ENCODE measurements at regions not wholly inside any gene's neighbourhood (a gene's known extent, or its start where the extent isn't known, plus 50 kb on each side); places are given as distances from the start of the nearest gene placed in this dataset.

DNA sequence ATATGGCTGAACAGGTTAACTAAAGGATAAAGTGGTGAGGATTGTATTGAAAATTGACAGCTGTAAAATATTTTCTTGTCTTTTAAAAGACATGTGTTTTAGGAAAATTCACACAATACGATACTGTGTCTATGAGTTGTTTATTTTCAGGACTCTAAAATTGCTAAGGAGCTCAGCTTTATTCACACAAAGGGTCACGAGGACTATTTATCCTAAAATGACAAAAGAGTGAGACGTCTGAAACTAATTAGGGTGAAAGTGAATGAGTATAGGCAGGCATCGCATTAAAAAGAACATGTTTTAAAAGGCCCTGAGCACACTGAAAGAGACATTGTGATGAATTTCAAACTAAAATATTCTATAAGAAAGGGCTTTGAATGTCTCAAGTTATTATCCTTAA is 304.7 kb downstream of the SH2D1A start:
- intact Hi-C loops (cut with micrococcal nuclease; ENCODE audit: unreplicated experiment), result no loop called here
- Mint-ChIP-seq H3K4me1 (ENCODE audit: low read depth, unreplicated experiment) (no peaks in the 10 kb centered on the region), H3K27me3 (ENCODE audit: unreplicated experiment) (no peaks in the 10 kb centered on the region), H3K36me3 (ENCODE audit: insufficient read depth, unreplicated experiment) (no peaks in the 10 kb centered on the region), H3K27ac (ENCODE audit: unreplicated experiment) (no peak overlapping the region), H3K9me3 (ENCODE audit: low read depth, unreplicated experiment) (peaks cover 2% of the 10 kb centered on the region), H3K4me3 (ENCODE audit: low read depth, unreplicated experiment) (no peak overlapping the region)
- TF ChIP-seq, protein P1, sequence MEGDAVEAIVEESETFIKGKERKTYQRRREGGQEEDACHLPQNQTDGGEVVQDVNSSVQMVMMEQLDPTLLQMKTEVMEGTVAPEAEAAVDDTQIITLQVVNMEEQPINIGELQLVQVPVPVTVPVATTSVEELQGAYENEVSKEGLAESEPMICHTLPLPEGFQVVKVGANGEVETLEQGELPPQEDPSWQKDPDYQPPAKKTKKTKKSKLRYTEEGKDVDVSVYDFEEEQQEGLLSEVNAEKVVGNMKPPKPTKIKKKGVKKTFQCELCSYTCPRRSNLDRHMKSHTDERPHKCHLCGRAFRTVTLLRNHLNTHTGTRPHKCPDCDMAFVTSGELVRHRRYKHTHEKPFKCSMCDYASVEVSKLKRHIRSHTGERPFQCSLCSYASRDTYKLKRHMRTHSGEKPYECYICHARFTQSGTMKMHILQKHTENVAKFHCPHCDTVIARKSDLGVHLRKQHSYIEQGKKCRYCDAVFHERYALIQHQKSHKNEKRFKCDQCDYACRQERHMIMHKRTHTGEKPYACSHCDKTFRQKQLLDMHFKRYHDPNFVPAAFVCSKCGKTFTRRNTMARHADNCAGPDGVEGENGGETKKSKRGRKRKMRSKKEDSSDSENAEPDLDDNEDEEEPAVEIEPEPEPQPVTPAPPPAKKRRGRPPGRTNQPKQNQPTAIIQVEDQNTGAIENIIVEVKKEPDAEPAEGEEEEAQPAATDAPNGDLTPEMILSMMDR (IDR thresholded peaks at IDR 0.05; ENCODE audit: unreplicated experiment), result no peak
- CTCF ChIA-PET, result no interaction called here
- no peak for DNase-seq
- BruUV-seq (replicated peaks), result no TSS peak

DNA sequence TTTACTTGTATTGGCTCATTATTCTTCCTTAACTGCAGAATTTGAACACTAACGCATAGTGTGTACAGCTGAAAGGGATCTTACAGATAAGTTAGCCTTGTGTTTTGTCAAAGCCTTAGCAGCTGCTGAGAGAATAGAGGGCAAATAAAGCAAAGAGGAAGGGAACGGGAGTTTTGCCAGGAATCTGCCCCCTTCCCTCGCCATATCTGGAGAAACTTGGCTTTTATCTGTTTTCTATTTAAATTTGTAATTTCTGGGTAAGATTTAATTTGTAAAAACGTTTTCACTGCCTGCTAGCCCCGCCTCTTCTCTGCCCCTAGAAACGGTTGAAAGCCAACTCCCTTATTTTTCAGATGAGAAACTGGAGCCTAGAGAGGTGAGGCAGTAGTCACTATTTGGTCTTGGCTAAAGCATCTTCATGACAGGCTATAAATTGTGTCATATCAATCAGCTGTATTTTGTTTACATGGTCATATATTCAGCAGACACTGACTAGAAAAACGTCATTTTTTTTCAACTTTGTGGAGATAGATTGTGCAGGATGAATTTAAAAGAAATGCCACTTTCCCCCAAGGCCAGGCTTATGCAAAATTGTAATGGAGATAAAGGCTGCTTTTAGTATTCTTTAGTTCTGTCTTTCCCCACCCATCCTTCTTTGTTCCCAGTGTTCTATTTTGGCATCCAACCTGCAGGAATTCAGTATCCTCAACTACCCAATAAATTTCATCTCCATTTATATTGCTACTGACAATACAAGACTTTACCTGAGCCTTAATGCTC is 319.4 kb downstream of the SH2D1A start:
- no peak overlapping the region for H3K27ac Mint-ChIP-seq (ENCODE audit: unreplicated experiment)
- BruUV-seq (replicated peaks), result no TSS peak
- intact Hi-C loops (cut with micrococcal nuclease; ENCODE audit: unreplicated experiment), result no loop called here
- TF ChIP-seq, protein P1 (IDR thresholded peaks at IDR 0.05; ENCODE audit: unreplicated experiment), result no peak
- DNase-seq, result no peak
- H3K4me1 Mint-ChIP-seq (ENCODE audit: low read depth, unreplicated experiment), result no peaks in the 10 kb centered on the region
- H3K9me3 Mint-ChIP-seq (ENCODE audit: low read depth, unreplicated experiment), result peaks cover 3% of the 10 kb centered on the region
- H3K4me3 Mint-ChIP-seq (ENCODE audit: low read depth, unreplicated experiment), result no peak overlapping the region
- peaks cover 13% of the 10 kb centered on the region for H3K27me3 Mint-ChIP-seq (ENCODE audit: unreplicated experiment)
- no peaks in the 10 kb centered on the region for H3K36me3 Mint-ChIP-seq (ENCODE audit: insufficient read depth, unreplicated experiment)
- CTCF ChIA-PET, result no interaction called here

GRCh38 chrX:124679199-124679598 is 332.8 kb downstream of the SH2D1A start:
- no peak for DNase-seq
- BruUV-seq (replicated peaks), result no TSS peak
- TF ChIP-seq, protein P1 (IDR thresholded peaks at IDR 0.05; ENCODE audit: unreplicated experiment), result no peak
- Mint-ChIP-seq H3K36me3 (ENCODE audit: insufficient read depth, unreplicated experiment) (no peaks in the 10 kb centered on the region), H3K27me3 (ENCODE audit: unreplicated experiment) (no peaks in the 10 kb centered on the region), H3K9me3 (ENCODE audit: low read depth, unreplicated experiment) (peaks cover 3% of the 10 kb centered on the region), H3K4me3 (ENCODE audit: low read depth, unreplicated experiment) (no peak overlapping the region), H3K4me1 (ENCODE audit: low read depth, unreplicated experiment) (no peaks in the 10 kb centered on the region), H3K27ac (ENCODE audit: unreplicated experiment) (no peak overlapping the region)
- CTCF ChIA-PET, result no interaction called here
- intact Hi-C loops (cut with micrococcal nuclease; ENCODE audit: unreplicated experiment), result no loop called here

DNA sequence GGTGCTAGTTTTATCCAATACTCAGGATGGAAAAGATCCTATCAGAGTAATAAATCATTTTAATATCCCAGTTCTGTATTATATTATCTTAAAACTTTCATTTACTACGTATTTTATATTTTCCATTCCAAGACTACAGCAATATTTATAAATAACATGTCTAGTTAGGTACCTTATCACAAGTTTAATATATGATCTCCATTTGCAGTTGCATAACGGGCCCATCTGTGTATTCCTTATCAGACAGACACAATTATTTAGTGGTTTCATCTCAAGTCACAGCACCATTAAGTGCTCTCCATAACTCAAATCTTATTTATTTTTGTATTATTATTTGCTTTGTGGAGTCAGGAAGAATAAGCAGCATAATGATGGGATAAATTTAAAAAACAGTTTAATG is 333.9 kb downstream of the SH2D1A start:
- H3K4me1 Mint-ChIP-seq (ENCODE audit: low read depth, unreplicated experiment), result no peaks in the 10 kb centered on the region
- BruUV-seq (replicated peaks), result no TSS peak
- TF ChIP-seq, protein P1 (IDR thresholded peaks at IDR 0.05; ENCODE audit: unreplicated experiment), result no peak
- no peaks in the 10 kb centered on the region for H3K27me3 Mint-ChIP-seq (ENCODE audit: unreplicated experiment)
- H3K27ac Mint-ChIP-seq (ENCODE audit: unreplicated experiment), result no peak overlapping the region
- peaks cover 5% of the 10 kb centered on the region for H3K9me3 Mint-ChIP-seq (ENCODE audit: low read depth, unreplicated experiment)
- CTCF ChIA-PET, result no interaction called here
- no peak overlapping the region for H3K4me3 Mint-ChIP-seq (ENCODE audit: low read depth, unreplicated experiment)
- intact Hi-C loops (cut with micrococcal nuclease; ENCODE audit: unreplicated experiment), result no loop called here
- no peaks in the 10 kb centered on the region for H3K36me3 Mint-ChIP-seq (ENCODE audit: insufficient read depth, unreplicated experiment)
- no peak for DNase-seq
